HFF-Myc (cell line): ENCODE measurements at regions not wholly inside any gene's neighbourhood (a gene's known extent, or its start where the extent isn't known, plus 50 kb on each side); places are given as distances from the start of the nearest gene placed in this dataset.

Experiments used
- DNase-seq: peaks from one replicate; pipeline ENCODE4 v3.0.0-alpha.2; 2011; ENCODE audit warnings: low read depth; ENCODE audit errors: extremely low read depth
- H3K4me3 ChIP-seq: replicated peaks from 2 replicates; pipeline ENCODE4 v1.5.1; 2011; ENCODE audit warnings: low read depth, mild to moderate bottlenecking, control low read depth, low read length
- CTCF ChIP-seq: IDR thresholded peaks from 2 replicates; pipeline ENCODE4 v1.5.1; 2012; ENCODE audit warnings: mild to moderate bottlenecking, low read depth, low read length, control low read depth; ENCODE audit errors: missing control alignments

- no peak for DNase-seq
- no peak for TF ChIP-seq CTCF
- H3K4me3 ChIP-seq = no peak overlapping the region
Observed at GRCh38 chr10:83037653-83038052, 1101.7 kb upstream of the GHITM start.

- no peak for TF ChIP-seq CTCF
- H3K4me3 ChIP-seq = no peak overlapping the region
Observed at GRCh38 chr10:83038631-83039030, 1100.7 kb upstream of the GHITM start.

DNA sequence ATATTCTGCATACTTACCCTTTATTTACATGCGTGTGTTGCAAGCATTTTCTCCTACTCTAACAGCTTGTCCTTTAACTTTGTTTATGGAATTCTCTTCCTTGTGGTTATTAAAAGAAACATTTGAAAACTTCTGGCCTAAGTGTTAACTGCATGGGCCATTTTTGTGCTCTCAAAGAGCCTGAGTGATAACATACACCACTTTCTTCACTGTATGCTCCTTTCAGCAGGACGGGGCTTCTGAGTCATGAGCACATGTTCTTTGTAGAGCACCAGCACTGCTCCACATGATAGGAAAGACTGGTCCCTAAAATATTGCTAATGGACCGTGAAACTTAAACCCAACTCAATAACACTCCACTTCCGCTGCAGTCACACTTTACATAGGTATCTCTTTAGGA lies 1093.6 kb upstream of the GHITM start:
- no peak overlapping the region for H3K4me3 ChIP-seq
- no peak for DNase-seq
- no peak for TF ChIP-seq CTCF

More at GRCh38 chr10:83038631-83039030, 1100.7 kb upstream of the GHITM start:
- DNase-seq = no peak

DNA sequence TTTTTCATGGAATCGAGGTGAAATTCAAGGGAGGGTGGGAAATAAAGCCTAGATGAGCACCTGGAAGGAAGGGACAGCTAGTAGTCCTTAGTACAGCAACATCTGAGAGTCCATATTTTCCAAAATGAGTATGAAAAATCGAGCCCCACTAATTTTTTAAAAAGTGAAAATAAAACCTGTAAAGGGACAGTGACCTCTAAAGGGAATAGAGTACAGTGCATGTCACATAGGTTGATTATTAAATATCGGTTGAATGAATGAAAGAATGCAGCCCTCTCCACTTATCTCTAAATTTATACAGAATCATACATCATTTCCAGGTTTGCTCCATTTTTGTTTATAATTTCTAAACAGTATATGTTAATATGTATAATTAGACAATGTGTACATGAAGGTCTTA lies 1088.5 kb upstream of the GHITM start:
- H3K4me3 ChIP-seq = no peak overlapping the region
- TF ChIP-seq CTCF = no peak
- no peak for DNase-seq

DNA sequence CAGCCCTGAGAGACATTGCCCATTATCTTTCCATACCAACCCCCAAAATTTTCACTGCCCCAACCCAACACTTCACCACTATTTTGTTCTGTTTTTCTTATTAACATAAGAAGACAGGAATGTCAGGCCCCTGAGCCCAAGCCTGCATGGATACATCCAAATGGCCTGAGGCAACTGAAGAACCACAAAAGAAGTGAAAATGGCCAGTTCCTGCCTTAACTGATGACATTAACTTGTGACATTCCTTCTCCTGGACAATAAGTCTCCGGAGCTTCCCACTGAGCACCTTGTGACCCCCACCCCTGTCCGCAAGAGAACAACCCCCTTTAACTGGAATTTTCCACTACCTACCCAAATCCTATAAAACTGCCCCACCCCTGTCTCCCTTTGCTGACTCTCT lies 1076.4 kb upstream of the GHITM start:
- H3K4me3 ChIP-seq = no peak overlapping the region
- no peak for DNase-seq
- TF ChIP-seq CTCF = no peak

DNA sequence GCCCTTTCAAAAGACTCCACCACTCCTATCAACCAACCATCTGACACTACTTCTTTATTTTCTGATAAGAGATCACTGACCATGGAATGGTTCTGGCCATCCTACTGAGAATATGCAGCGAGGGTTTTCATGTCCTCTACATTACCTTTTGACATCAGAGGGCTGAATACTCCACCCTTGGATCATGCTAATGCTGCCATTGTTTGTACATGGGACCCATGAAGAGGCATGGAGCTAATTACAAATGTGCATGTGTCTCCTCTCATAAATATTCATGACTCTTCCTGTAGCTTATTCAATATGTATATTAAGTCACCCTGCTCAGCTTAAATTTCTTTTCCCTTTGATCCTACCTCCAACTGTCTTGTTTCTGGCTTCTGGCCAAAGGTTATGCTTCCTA lies 1065.8 kb upstream of the GHITM start:
- no peak for DNase-seq
- H3K4me3 ChIP-seq = no peak overlapping the region
- no peak for TF ChIP-seq CTCF

DNA sequence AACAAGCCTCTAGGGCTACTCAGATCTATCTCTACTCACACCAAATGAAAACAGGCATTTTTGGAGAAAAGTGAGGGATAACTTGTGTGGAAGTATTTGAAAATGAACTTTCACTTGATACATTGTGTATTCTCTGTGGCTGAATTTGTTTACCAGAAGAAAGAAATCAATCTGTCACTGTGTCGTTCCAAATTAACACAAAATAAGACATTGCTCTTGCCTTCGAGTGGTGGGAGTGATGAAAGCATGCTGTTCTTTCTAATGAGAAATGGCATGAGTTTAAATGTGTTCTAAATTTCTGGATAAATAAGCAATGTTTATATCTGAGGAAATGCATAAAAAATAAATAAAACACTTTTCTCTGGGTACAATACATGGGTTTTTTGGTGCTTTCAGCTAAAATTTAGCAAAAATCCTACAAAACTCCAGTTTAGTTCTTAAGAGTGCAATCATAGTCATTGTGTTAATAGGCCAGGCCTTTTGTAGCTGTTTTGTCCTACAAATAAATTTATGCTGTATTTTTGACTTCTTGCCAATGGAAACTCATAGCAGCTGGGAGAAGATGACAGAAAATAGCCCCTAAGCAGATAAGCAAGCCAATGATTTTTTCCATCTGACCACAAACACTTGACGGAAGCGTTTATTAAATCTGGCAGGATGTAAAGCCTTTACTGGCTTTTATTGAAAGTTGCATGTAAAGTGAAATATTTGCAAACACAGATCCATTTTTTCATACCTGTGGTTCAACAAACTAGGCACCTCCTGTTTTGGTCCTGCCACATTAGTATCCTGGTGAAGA lies 1064.1 kb upstream of the GHITM start:
- TF ChIP-seq CTCF = no peak
- H3K4me3 ChIP-seq = no peak overlapping the region
- DNase-seq = no peak
